ENCODE measurements at regions not wholly inside any gene's neighbourhood (a gene's known extent, or its start where the extent isn't known, plus 50 kb on each side); places are given as distances from the start of the nearest gene placed in this dataset.

GRCh38 chr3:36258421-36258820 lies 121.9 kb upstream of the STAC start:
- Histone ChIP-seq H3K4me3 (no peak overlapping the region), H3K27ac (no peak overlapping the region), H3K9me3 (no peaks in the 10 kb centered on the region), H3K27me3 (no peaks in the 10 kb centered on the region), H3K4me1 (ENCODE audit: insufficient read depth) (no peaks in the 10 kb centered on the region), H3K36me3 (no peaks in the 10 kb centered on the region)
- intact Hi-C loops (cut with DNase I), result no loop called here
- no peak for DNase-seq
- TF ChIP-seq, protein P1, sequence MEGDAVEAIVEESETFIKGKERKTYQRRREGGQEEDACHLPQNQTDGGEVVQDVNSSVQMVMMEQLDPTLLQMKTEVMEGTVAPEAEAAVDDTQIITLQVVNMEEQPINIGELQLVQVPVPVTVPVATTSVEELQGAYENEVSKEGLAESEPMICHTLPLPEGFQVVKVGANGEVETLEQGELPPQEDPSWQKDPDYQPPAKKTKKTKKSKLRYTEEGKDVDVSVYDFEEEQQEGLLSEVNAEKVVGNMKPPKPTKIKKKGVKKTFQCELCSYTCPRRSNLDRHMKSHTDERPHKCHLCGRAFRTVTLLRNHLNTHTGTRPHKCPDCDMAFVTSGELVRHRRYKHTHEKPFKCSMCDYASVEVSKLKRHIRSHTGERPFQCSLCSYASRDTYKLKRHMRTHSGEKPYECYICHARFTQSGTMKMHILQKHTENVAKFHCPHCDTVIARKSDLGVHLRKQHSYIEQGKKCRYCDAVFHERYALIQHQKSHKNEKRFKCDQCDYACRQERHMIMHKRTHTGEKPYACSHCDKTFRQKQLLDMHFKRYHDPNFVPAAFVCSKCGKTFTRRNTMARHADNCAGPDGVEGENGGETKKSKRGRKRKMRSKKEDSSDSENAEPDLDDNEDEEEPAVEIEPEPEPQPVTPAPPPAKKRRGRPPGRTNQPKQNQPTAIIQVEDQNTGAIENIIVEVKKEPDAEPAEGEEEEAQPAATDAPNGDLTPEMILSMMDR (IDR thresholded peaks at IDR 0.05), result no peak
- no peak for TF ChIP-seq EP300 (IDR thresholded peaks at IDR 0.05)
- TF ChIP-seq POLR2A (IDR thresholded peaks at IDR 0.05), result no peak
- WGBS, 3 donors, result 5 to 20% (median 14%) methylated on average over 1 of the region's 1 CpG

- no peak for DNase-seq
- H3K36me3 ChIP-seq, result no peaks in the 10 kb centered on the region
Measured at GRCh38 chr3:36259580-36259979, 120.7 kb upstream of the STAC start.

GRCh38 chr3:36269274-36269673 lies 111.0 kb upstream of the STAC start:
- H3K4me3 ChIP-seq, result no peak overlapping the region
- no peaks in the 10 kb centered on the region for H3K27me3 ChIP-seq
- TF ChIP-seq EP300 (IDR thresholded peaks at IDR 0.05) (no peak), POLR2A (IDR thresholded peaks at IDR 0.05) (no peak)
- TF ChIP-seq, protein P1 (IDR thresholded peaks at IDR 0.05), result no peak
- no peak overlapping the region for H3K27ac ChIP-seq
- no peaks in the 10 kb centered on the region for H3K36me3 ChIP-seq
- DNase-seq, result no peak
- 75 to 89% (median 86%) methylated on average over 2 of the region's 2 CpGs for WGBS, 3 donors
- H3K4me1 ChIP-seq (ENCODE audit: insufficient read depth), result no peaks in the 10 kb centered on the region
- intact Hi-C loops (cut with DNase I), result no loop called here
- no peaks in the 10 kb centered on the region for H3K9me3 ChIP-seq

More at GRCh38 chr3:36259580-36259979, 120.7 kb upstream of the STAC start:
- intact Hi-C loops (cut with DNase I), result no loop called here
- TF ChIP-seq, protein P1 (IDR thresholded peaks at IDR 0.05), result no peak
- TF ChIP-seq EP300 (IDR thresholded peaks at IDR 0.05), result no peak
- TF ChIP-seq POLR2A (IDR thresholded peaks at IDR 0.05), result no peak
- no peaks in the 10 kb centered on the region for H3K9me3 ChIP-seq
- no peaks in the 10 kb centered on the region for H3K27me3 ChIP-seq
- H3K4me3 ChIP-seq, result no peak overlapping the region
- no peak overlapping the region for H3K27ac ChIP-seq
- 50 to 64% (median 58%) methylated on average over 3 of the region's 3 CpGs for WGBS, 3 donors
- H3K4me1 ChIP-seq (ENCODE audit: insufficient read depth), result no peaks in the 10 kb centered on the region

- H3K36me3 ChIP-seq, result no peaks in the 10 kb centered on the region
- H3K9me3 ChIP-seq, result no peaks in the 10 kb centered on the region
- DNase-seq, result no peak
- H3K27ac ChIP-seq, result no peak overlapping the region
- H3K27me3 ChIP-seq, result no peaks in the 10 kb centered on the region
- WGBS, 3 donors, result 1 to 8% (median 7%) methylated on average over 3 of the region's 3 CpGs
- no peaks in the 10 kb centered on the region for H3K4me1 ChIP-seq (ENCODE audit: insufficient read depth)
- no peak for TF ChIP-seq EP300 (IDR thresholded peaks at IDR 0.05)
- H3K4me3 ChIP-seq, result no peak overlapping the region
- intact Hi-C loops (cut with DNase I), result no loop called here
Measured at GRCh38 chr3:36282766-36283165, 97.5 kb upstream of the STAC start.

- TF ChIP-seq, protein P1 (IDR thresholded peaks at IDR 0.05), result no peak
- TF ChIP-seq EP300 (IDR thresholded peaks at IDR 0.05) (no peak), POLR2A (IDR thresholded peaks at IDR 0.05) (no peak)
- Histone ChIP-seq H3K4me3 (no peak overlapping the region), H3K4me1 (ENCODE audit: insufficient read depth) (peaks cover 1% of the 10 kb centered on the region), H3K36me3 (no peaks in the 10 kb centered on the region), H3K9me3 (no peaks in the 10 kb centered on the region), H3K27ac (no peak overlapping the region), H3K27me3 (no peaks in the 10 kb centered on the region)
- intact Hi-C loops (cut with DNase I), result no loop called here
- DNase-seq, result no peak
Measured at GRCh38 chr3:36295296-36295695, 85.0 kb upstream of the STAC start.
